GM23338 (cell line): ENCODE measurements at regions not wholly inside any gene's neighbourhood (a gene's known extent, or its start where the extent isn't known, plus 50 kb on each side); places are given as distances from the start of the nearest gene placed in this dataset.

Experiments used
- ATAC-seq: fragments of 200-7000 bp; cut with Tn5 transposase; 3 replicates; pipeline ENCODE4 v1.9.1; 2020
- DNase-seq: peaks from one replicate; pipeline ENCODE4 v3.0.0-alpha.2; 2015; ENCODE audit warnings: low spot score
- H2AFZ ChIP-seq: fragments of 200-600 bp; sonication (generic); 2 replicates; pipeline ENCODE4 v1.8.0; 2016; ENCODE audit warnings: antibody characterized with exemption, mild to moderate bottlenecking, moderate library complexity
- H3F3A ChIP-seq: fragments of 200-600 bp; sonication (generic); replicated peaks from 2 replicates; pipeline ENCODE4 v1.8.0; 2017; ENCODE audit warnings: antibody characterized with exemption, mixed run types, low read depth
- H3K27ac ChIP-seq: fragments of 200-600 bp; sonication (generic); 2 replicates; pipeline ENCODE4 v1.6.1; 2016; ENCODE audit warnings: low read depth
- H3K27me3 ChIP-seq: fragments of 200-600 bp; sonication (generic); 2 replicates; pipeline ENCODE4 v1.8.0; 2016; ENCODE audit warnings: mild to moderate bottlenecking, mixed run types, moderate library complexity; ENCODE audit not compliant: insufficient read depth
- H3K36me3 ChIP-seq: fragments of 200-600 bp; sonication (generic); 2 replicates; pipeline ENCODE4 v1.8.0; 2016; ENCODE audit warnings: mild to moderate bottlenecking; ENCODE audit not compliant: insufficient read depth
- H3K4me1 ChIP-seq: fragments of 200-600 bp; sonication (generic); 2 replicates; pipeline ENCODE4 v1.8.0; 2016; ENCODE audit warnings: mild to moderate bottlenecking, moderate library complexity; ENCODE audit not compliant: insufficient read depth
- H3K4me2 ChIP-seq: fragments of 200-600 bp; sonication (generic); 2 replicates; pipeline ENCODE4 v1.7.1; 2017; ENCODE audit warnings: mixed run types
- H3K4me3 ChIP-seq: fragments of 200-600 bp; sonication (generic); 2 replicates; pipeline ENCODE4 v1.6.1; 2016; ENCODE audit warnings: mixed run types
- H3K79me2 ChIP-seq: fragments of 200-600 bp; sonication (generic); replicated peaks from 2 replicates; pipeline ENCODE4 v1.8.0; 2017; ENCODE audit warnings: mild to moderate bottlenecking; ENCODE audit not compliant: insufficient read depth
- H3K9me2 ChIP-seq: fragments of 200-600 bp; sonication (generic); 2 replicates; pipeline ENCODE4 v1.8.0; 2017; ENCODE audit not compliant: insufficient read depth
- H4K20me1 ChIP-seq: fragments of 200-600 bp; sonication (generic); replicated peaks from 2 replicates; pipeline ENCODE4 v1.8.0; 2017; ENCODE audit warnings: mild to moderate bottlenecking; ENCODE audit not compliant: insufficient read depth
- H3K27ac Mint-ChIP-seq: 2 replicates; pipeline ENCODE4 v1.8.0; 2020; ENCODE audit warnings: inconsistent platforms, mild to moderate bottlenecking, moderate library complexity, mixed read lengths
- H3K27me3 Mint-ChIP-seq: 3 replicates; pipeline ENCODE4 v1.8.0; 2022; ENCODE audit warnings: low read depth, mild to moderate bottlenecking, moderate library complexity, mixed read lengths, inconsistent platforms; ENCODE audit not compliant: insufficient read depth, poor library complexity
- H3K36me3 Mint-ChIP-seq: 3 replicates; pipeline ENCODE4 v1.8.0; 2021; ENCODE audit warnings: low read depth, mild to moderate bottlenecking, inconsistent platforms, moderate library complexity, mixed read lengths
- H3K4me1 Mint-ChIP-seq: 3 replicates; pipeline ENCODE4 v1.8.0; 2020; ENCODE audit warnings: mild to moderate bottlenecking, inconsistent platforms, mixed read lengths
- H3K4me3 Mint-ChIP-seq: 3 replicates; pipeline ENCODE4 v1.8.0; 2021; ENCODE audit warnings: moderate library complexity, mild to moderate bottlenecking, inconsistent platforms, mixed read lengths
- H3K9me3 Mint-ChIP-seq: 3 replicates; pipeline ENCODE4 v1.8.0; 2020; ENCODE audit warnings: moderate library complexity, mild to moderate bottlenecking, inconsistent platforms, mixed read lengths
- CREB1 ChIP-seq: fragments of 250-450 bp; sonication (Bioruptor Pico); IDR thresholded peaks from 2 replicates; pipeline ENCODE4 v1.5.0; 2020; ENCODE audit warnings: low read depth, mild to moderate bottlenecking, moderate library complexity
- EZH2 ChIP-seq: fragments of 200-600 bp; sonication (generic); IDR thresholded peaks from one replicate; pipeline ENCODE4 v1.8.0; 2017; ENCODE audit warnings: antibody characterized with exemption, mild to moderate bottlenecking, low read depth; ENCODE audit not compliant: unreplicated experiment
- EZH2phosphoT487 ChIP-seq: fragments of 200-600 bp; sonication (generic); IDR thresholded peaks from one replicate; pipeline ENCODE4 v1.8.1; 2018; ENCODE audit warnings: antibody characterized with exemption; ENCODE audit not compliant: unreplicated experiment
- JUNB ChIP-seq: IDR thresholded peaks from one replicate; pipeline ENCODE4 v1.6.1; 2016; ENCODE audit warnings: antibody characterized with exemption; ENCODE audit not compliant: unreplicated experiment
- NANOG ChIP-seq: IDR thresholded peaks from 2 replicates; pipeline ENCODE4 v1.6.1; 2016; ENCODE audit warnings: antibody characterized with exemption, borderline replicate concordance
- POLR2AphosphoS5 ChIP-seq: IDR thresholded peaks from 2 replicates; pipeline ENCODE4 v1.6.1; 2016; ENCODE audit warnings: antibody characterized with exemption, low read depth
- STAT1 ChIP-seq: IDR thresholded peaks from one replicate; pipeline ENCODE4 v1.6.1; 2016; ENCODE audit warnings: antibody characterized with exemption; ENCODE audit not compliant: unreplicated experiment
- ZNF114 ChIP-seq: fragments of 250-450 bp; sonication (Bioruptor Pico); IDR thresholded peaks from 2 replicates; pipeline ENCODE4 v1.5.0; 2020; ENCODE audit warnings: mild to moderate bottlenecking, moderate library complexity
- ZNF331 ChIP-seq: fragments of 250-450 bp; sonication (Bioruptor Pico); IDR thresholded peaks from 2 replicates; pipeline ENCODE4 v1.5.0; 2020; ENCODE audit warnings: low read depth, mild to moderate bottlenecking, moderate library complexity
- TF ChIP-seq, protein P1 (sequence below): IDR thresholded peaks from one replicate; pipeline ENCODE4 v1.6.1; 2018; ENCODE audit warnings: antibody characterized with exemption; ENCODE audit not compliant: unreplicated experiment
- TF ChIP-seq, protein P2 (sequence below), 2 experiments: fragments of 200-600 bp in 1 of 2; sonication (generic) in 1 of 2; conservative IDR thresholded peaks; 2 replicates each; pipeline versions ENCODE4 v1.5.1 to v1.6.1; 2016 to 2017; ENCODE audit warnings: antibody characterized with exemption in 2 of 2, low read depth in 2 of 2, mild to moderate bottlenecking in 2 of 2, moderate library complexity in 1 of 2
- TF ChIP-seq, protein P3 (sequence below): IDR thresholded peaks from 2 replicates; pipeline ENCODE4 v1.6.1; 2016; ENCODE audit warnings: antibody characterized with exemption
- TF ChIP-seq, protein P4 (sequence below): fragments of 250-450 bp; sonication (Bioruptor Pico); IDR thresholded peaks from 2 replicates; pipeline ENCODE4 v1.5.0; 2020; ENCODE audit warnings: mild to moderate bottlenecking, moderate library complexity

DNA sequence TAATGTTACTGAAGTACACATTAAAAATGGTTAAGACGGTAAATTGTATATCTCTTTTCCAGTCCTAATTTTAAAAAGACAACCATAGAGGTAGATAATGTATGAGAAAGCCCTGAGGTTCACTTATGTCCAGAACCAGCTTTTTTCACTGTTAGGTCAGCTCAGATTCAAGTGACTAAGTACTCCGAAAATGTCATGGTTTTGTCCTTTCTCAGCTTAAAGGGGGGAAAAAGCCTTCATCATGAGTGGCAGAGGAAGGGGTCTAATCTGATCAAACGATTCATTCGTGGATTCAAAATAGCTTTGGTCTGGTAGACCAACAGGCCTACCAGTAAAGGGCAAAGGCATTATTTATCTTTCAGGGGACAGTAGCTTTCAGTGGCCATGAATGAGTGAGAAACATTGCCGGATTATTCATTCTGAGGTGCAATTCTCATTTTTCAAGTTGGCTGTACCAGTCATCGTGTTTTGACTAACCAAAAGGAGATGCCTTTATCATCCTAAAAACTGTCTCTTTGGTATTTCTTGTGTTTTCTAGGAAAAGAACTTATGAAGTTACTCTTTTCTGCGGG lies 208.4 kb downstream of the HHIPL2 start:
- Mint-ChIP-seq H3K4me1 (peaks cover 3% of the 10 kb centered on the region; the same call in 2 of the 3 replicates), H3K27ac (no peak overlapping the region)
- no peaks in the 10 kb centered on the region for H4K20me1 ChIP-seq

More for the DNA sequence above, 208.4 kb downstream of the HHIPL2 start:
- H3K36me3 Mint-ChIP-seq, result no peaks in the 10 kb centered on the region
- Histone ChIP-seq H3K36me3 (no peaks in the 10 kb centered on the region), H3K9me2 (peaks cover 12% of the 10 kb centered on the region), H3K4me2 (no peak overlapping the region), H3F3A (no peaks in the 10 kb centered on the region), H3K79me2 (no peaks in the 10 kb centered on the region), H3K27me3 (no peaks in the 10 kb centered on the region), H3K27ac (no peak overlapping the region), H3K4me1 (no peaks in the 10 kb centered on the region), H3K4me3 (no peak overlapping the region), H2AFZ (no peak overlapping the region)
- DNase-seq, result no peak
- H3K9me3 Mint-ChIP-seq, result no peaks in the 10 kb centered on the region
- ATAC-seq, result no peak
- H3K4me3 Mint-ChIP-seq, result no peak overlapping the region
- H3K27me3 Mint-ChIP-seq, result no peaks in the 10 kb centered on the region
- TF ChIP-seq, protein P1, sequence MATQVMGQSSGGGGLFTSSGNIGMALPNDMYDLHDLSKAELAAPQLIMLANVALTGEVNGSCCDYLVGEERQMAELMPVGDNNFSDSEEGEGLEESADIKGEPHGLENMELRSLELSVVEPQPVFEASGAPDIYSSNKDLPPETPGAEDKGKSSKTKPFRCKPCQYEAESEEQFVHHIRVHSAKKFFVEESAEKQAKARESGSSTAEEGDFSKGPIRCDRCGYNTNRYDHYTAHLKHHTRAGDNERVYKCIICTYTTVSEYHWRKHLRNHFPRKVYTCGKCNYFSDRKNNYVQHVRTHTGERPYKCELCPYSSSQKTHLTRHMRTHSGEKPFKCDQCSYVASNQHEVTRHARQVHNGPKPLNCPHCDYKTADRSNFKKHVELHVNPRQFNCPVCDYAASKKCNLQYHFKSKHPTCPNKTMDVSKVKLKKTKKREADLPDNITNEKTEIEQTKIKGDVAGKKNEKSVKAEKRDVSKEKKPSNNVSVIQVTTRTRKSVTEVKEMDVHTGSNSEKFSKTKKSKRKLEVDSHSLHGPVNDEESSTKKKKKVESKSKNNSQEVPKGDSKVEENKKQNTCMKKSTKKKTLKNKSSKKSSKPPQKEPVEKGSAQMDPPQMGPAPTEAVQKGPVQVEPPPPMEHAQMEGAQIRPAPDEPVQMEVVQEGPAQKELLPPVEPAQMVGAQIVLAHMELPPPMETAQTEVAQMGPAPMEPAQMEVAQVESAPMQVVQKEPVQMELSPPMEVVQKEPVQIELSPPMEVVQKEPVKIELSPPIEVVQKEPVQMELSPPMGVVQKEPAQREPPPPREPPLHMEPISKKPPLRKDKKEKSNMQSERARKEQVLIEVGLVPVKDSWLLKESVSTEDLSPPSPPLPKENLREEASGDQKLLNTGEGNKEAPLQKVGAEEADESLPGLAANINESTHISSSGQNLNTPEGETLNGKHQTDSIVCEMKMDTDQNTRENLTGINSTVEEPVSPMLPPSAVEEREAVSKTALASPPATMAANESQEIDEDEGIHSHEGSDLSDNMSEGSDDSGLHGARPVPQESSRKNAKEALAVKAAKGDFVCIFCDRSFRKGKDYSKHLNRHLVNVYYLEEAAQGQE, result no peak
- TF ChIP-seq JUNB, result no peak
- no peak for TF ChIP-seq ZNF331 (CRISPR knock-in tag)
- TF ChIP-seq CREB1 (CRISPR knock-in tag), result no peak
- TF ChIP-seq, protein P2, sequence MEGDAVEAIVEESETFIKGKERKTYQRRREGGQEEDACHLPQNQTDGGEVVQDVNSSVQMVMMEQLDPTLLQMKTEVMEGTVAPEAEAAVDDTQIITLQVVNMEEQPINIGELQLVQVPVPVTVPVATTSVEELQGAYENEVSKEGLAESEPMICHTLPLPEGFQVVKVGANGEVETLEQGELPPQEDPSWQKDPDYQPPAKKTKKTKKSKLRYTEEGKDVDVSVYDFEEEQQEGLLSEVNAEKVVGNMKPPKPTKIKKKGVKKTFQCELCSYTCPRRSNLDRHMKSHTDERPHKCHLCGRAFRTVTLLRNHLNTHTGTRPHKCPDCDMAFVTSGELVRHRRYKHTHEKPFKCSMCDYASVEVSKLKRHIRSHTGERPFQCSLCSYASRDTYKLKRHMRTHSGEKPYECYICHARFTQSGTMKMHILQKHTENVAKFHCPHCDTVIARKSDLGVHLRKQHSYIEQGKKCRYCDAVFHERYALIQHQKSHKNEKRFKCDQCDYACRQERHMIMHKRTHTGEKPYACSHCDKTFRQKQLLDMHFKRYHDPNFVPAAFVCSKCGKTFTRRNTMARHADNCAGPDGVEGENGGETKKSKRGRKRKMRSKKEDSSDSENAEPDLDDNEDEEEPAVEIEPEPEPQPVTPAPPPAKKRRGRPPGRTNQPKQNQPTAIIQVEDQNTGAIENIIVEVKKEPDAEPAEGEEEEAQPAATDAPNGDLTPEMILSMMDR (conservative IDR thresholded peaks at IDR 0.05; ENCODE audit: low read depth in 2 of 2), result no peak
- TF ChIP-seq ZNF114 (CRISPR knock-in tag), result no peak
- TF ChIP-seq NANOG, result no peak
- TF ChIP-seq EZH2phosphoT487, result no peak
- TF ChIP-seq EZH2, result no peak
- TF ChIP-seq, protein P3, sequence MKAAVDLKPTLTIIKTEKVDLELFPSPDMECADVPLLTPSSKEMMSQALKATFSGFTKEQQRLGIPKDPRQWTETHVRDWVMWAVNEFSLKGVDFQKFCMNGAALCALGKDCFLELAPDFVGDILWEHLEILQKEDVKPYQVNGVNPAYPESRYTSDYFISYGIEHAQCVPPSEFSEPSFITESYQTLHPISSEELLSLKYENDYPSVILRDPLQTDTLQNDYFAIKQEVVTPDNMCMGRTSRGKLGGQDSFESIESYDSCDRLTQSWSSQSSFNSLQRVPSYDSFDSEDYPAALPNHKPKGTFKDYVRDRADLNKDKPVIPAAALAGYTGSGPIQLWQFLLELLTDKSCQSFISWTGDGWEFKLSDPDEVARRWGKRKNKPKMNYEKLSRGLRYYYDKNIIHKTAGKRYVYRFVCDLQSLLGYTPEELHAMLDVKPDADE, result no peak
- TF ChIP-seq, protein P4, sequence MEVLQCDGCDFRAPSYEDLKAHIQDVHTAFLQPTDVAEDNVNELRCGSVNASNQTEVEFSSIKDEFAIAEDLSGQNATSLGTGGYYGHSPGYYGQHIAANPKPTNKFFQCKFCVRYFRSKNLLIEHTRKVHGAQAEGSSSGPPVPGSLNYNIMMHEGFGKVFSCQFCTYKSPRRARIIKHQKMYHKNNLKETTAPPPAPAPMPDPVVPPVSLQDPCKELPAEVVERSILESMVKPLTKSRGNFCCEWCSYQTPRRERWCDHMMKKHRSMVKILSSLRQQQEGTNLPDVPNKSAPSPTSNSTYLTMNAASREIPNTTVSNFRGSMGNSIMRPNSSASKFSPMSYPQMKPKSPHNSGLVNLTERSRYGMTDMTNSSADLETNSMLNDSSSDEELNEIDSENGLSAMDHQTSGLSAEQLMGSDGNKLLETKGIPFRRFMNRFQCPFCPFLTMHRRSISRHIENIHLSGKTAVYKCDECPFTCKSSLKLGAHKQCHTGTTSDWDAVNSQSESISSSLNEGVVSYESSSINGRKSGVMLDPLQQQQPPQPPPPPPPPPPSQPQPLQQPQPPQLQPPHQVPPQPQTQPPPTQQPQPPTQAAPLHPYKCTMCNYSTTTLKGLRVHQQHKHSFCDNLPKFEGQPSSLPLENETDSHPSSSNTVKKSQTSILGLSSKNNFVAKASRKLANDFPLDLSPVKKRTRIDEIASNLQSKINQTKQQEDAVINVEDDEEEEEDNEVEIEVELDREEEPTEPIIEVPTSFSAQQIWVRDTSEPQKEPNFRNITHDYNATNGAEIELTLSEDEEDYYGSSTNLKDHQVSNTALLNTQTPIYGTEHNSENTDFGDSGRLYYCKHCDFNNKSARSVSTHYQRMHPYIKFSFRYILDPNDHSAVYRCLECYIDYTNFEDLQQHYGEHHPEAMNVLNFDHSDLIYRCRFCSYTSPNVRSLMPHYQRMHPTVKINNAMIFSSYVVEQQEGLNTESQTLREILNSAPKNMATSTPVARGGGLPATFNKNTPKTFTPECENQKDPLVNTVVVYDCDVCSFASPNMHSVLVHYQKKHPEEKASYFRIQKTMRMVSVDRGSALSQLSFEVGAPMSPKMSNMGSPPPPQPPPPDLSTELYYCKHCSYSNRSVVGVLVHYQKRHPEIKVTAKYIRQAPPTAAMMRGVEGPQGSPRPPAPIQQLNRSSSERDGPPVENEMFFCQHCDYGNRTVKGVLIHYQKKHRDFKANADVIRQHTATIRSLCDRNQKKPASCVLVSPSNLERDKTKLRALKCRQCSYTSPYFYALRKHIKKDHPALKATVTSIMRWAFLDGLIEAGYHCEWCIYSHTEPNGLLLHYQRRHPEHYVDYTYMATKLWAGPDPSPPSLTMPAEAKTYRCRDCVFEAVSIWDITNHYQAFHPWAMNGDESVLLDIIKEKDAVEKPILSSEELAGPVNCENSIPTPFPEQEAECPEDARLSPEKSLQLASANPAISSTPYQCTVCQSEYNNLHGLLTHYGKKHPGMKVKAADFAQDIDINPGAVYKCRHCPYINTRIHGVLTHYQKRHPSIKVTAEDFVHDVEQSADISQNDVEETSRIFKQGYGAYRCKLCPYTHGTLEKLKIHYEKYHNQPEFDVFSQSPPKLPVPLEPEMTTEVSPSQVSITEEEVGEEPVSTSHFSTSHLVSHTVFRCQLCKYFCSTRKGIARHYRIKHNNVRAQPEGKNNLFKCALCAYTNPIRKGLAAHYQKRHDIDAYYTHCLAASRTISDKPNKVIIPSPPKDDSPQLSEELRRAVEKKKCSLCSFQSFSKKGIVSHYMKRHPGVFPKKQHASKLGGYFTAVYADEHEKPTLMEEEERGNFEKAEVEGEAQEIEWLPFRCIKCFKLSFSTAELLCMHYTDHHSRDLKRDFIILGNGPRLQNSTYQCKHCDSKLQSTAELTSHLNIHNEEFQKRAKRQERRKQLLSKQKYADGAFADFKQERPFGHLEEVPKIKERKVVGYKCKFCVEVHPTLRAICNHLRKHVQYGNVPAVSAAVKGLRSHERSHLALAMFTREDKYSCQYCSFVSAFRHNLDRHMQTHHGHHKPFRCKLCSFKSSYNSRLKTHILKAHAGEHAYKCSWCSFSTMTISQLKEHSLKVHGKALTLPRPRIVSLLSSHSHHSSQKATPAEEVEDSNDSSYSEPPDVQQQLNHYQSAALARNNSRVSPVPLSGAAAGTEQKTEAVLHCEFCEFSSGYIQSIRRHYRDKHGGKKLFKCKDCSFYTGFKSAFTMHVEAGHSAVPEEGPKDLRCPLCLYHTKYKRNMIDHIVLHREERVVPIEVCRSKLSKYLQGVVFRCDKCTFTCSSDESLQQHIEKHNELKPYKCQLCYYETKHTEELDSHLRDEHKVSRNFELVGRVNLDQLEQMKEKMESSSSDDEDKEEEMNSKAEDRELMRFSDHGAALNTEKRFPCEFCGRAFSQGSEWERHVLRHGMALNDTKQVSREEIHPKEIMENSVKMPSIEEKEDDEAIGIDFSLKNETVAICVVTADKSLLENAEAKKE, result no peak
- no peak for TF ChIP-seq POLR2AphosphoS5
- TF ChIP-seq STAT1, result no peak
